Panc1 (cell line): ENCODE measurements at regions not wholly inside any gene's neighbourhood (a gene's known extent, or its start where the extent isn't known, plus 50 kb on each side); places are given as distances from the start of the nearest gene placed in this dataset.

Experiments
- POLR2AphosphoS5 ChIP-seq: IDR thresholded peaks from 2 replicates; pipeline ENCODE4 v1.6.1; 2012; ENCODE audit warnings: mild to moderate bottlenecking, low read depth, low read length, moderate library complexity
- TCF7L2 ChIP-seq: IDR thresholded peaks from 2 replicates; pipeline ENCODE4 v1.6.1; 2011; ENCODE audit warnings: mild to moderate bottlenecking, low read depth, low read length, inconsistent platforms
- TF ChIP-seq, protein P1 (sequence below): fragments of 450-650 bp; IDR thresholded peaks from 2 replicates; pipeline ENCODE4 v1.5.1; 2017; ENCODE audit warnings: mild to moderate bottlenecking
- TF ChIP-seq, protein P2 (sequence below), 2 experiments: IDR thresholded peaks; 2 replicates each; pipeline ENCODE4 v1.6.1; 2011 to 2012; ENCODE audit warnings: low read depth in 2 of 2, control low read depth in 1 of 2, low read length in 1 of 2, mild to moderate bottlenecking in 1 of 2, moderate library complexity in 1 of 2; ENCODE audit not compliant: insufficient read depth in 1 of 2

DNA sequence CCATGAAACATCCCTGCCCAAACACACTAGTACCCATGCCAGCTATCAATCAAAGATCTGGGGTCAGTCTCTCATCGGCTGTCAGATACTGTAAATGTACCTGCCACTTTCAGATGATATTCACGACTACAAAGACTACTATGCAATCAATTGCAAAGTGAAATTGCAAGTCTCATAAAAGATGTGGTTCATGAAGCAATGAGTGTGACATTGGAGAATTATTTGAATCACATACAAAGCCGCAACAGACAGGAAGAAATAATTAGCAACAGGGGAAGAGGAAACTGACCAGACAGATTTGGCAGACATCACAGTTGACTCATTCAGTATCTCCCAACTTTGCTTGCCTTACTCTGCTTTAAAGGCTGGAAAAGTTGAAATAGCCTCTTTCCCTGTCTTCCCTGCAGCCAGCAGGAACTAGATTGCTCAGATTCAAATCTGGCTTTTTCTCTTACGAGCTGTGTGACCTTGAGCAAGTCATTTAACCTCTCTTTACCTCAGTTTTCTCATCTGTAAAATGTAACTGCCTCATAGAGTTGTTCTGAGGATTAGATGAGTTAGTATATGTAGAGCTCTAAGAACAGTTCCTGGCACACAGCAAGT, 95.7 kb upstream of the C3orf80 start:
- no peak for TF ChIP-seq POLR2AphosphoS5
- TF ChIP-seq, protein P1, sequence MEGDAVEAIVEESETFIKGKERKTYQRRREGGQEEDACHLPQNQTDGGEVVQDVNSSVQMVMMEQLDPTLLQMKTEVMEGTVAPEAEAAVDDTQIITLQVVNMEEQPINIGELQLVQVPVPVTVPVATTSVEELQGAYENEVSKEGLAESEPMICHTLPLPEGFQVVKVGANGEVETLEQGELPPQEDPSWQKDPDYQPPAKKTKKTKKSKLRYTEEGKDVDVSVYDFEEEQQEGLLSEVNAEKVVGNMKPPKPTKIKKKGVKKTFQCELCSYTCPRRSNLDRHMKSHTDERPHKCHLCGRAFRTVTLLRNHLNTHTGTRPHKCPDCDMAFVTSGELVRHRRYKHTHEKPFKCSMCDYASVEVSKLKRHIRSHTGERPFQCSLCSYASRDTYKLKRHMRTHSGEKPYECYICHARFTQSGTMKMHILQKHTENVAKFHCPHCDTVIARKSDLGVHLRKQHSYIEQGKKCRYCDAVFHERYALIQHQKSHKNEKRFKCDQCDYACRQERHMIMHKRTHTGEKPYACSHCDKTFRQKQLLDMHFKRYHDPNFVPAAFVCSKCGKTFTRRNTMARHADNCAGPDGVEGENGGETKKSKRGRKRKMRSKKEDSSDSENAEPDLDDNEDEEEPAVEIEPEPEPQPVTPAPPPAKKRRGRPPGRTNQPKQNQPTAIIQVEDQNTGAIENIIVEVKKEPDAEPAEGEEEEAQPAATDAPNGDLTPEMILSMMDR = no peak
- TF ChIP-seq, protein P2, sequence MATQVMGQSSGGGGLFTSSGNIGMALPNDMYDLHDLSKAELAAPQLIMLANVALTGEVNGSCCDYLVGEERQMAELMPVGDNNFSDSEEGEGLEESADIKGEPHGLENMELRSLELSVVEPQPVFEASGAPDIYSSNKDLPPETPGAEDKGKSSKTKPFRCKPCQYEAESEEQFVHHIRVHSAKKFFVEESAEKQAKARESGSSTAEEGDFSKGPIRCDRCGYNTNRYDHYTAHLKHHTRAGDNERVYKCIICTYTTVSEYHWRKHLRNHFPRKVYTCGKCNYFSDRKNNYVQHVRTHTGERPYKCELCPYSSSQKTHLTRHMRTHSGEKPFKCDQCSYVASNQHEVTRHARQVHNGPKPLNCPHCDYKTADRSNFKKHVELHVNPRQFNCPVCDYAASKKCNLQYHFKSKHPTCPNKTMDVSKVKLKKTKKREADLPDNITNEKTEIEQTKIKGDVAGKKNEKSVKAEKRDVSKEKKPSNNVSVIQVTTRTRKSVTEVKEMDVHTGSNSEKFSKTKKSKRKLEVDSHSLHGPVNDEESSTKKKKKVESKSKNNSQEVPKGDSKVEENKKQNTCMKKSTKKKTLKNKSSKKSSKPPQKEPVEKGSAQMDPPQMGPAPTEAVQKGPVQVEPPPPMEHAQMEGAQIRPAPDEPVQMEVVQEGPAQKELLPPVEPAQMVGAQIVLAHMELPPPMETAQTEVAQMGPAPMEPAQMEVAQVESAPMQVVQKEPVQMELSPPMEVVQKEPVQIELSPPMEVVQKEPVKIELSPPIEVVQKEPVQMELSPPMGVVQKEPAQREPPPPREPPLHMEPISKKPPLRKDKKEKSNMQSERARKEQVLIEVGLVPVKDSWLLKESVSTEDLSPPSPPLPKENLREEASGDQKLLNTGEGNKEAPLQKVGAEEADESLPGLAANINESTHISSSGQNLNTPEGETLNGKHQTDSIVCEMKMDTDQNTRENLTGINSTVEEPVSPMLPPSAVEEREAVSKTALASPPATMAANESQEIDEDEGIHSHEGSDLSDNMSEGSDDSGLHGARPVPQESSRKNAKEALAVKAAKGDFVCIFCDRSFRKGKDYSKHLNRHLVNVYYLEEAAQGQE (IDR thresholded peaks at IDR 0.05; ENCODE audit: insufficient read depth in 1 of 2, low read depth in 2 of 2, low read length in 1 of 2) = no peak
- TF ChIP-seq TCF7L2 = no peak
